CD4-positive, CD25-positive, alpha-beta regulatory T cell (primary cell): ENCODE measurements at regions not wholly inside any gene's neighbourhood (a gene's known extent, or its start where the extent isn't known, plus 50 kb on each side); places are given as distances from the start of the nearest gene placed in this dataset.

Experiments used
- ATAC-seq, 2 donors: fragments of 150-1000 bp; cut with Tn5 transposase; one replicate each; pipeline ENCODE4 v1.10.0; 2021; ENCODE audit warnings: low read depth in 2 of 2, moderate number of reproducible peaks in 2 of 2, moderate library complexity in 1 of 2
- DNase-seq, 3 donors: peaks; one replicate each; pipeline versions ENCODE4 v3.0.0 to v3.0.0-alpha.2; 2012 to 2022; ENCODE audit warnings: mixed read lengths in 1 of 3
- H3K27ac ChIP-seq: one replicate; pipeline ENCODE4 v1.7.0; 2013; ENCODE audit warnings: mild to moderate bottlenecking, low read length; ENCODE audit not compliant: insufficient read depth, poor library complexity, severe bottlenecking
- H3K27me3 ChIP-seq: one replicate; pipeline ENCODE4 v1.7.0; 2013; ENCODE audit warnings: low read length; ENCODE audit not compliant: control insufficient read depth, insufficient read depth
- H3K36me3 ChIP-seq: one replicate; pipeline ENCODE4 v1.7.0; 2013; ENCODE audit warnings: mild to moderate bottlenecking, low read length, moderate library complexity; ENCODE audit not compliant: control insufficient read depth, insufficient read depth
- H3K4me1 ChIP-seq: 2 replicates; pipeline ENCODE4 v1.7.0; 2013; ENCODE audit warnings: mild to moderate bottlenecking, low read length; ENCODE audit not compliant: insufficient read depth, control insufficient read depth, poor library complexity, severe bottlenecking
- H3K4me3 ChIP-seq: one replicate; pipeline ENCODE4 v1.7.0; 2013; ENCODE audit warnings: low read depth, mild to moderate bottlenecking, low read length, moderate library complexity
- H3K9me3 ChIP-seq, 2 experiments: 1 replicate in 1 of 2; 2 replicates in 1 of 2; pipeline ENCODE4 v1.7.0; 2013; ENCODE audit warnings: low read length in 2 of 2, mild to moderate bottlenecking in 1 of 2, moderate library complexity in 1 of 2; ENCODE audit not compliant: control insufficient read depth in 2 of 2
- H3K27ac Mint-ChIP-seq, 3 donors: one replicate each; pipeline ENCODE4 v1.8.0; 2020 to 2022; ENCODE audit warnings: mild to moderate bottlenecking in 3 of 3, mixed read lengths in 3 of 3, moderate library complexity in 2 of 3
- H3K27me3 Mint-ChIP-seq: one replicate; pipeline ENCODE4 v1.8.0; 2022; ENCODE audit warnings: mild to moderate bottlenecking, mixed read lengths
- H3K36me3 Mint-ChIP-seq: one replicate; pipeline ENCODE4 v1.8.0; 2020; ENCODE audit warnings: mixed read lengths
- H3K4me1 Mint-ChIP-seq, 4 donors: one replicate each; pipeline ENCODE4 v1.8.0; 2020 to 2022; ENCODE audit warnings: mixed read lengths in 4 of 4, mild to moderate bottlenecking in 1 of 4
- H3K4me3 Mint-ChIP-seq, 4 donors: one replicate each; pipeline ENCODE4 v1.8.0; 2020 to 2022; ENCODE audit warnings: mild to moderate bottlenecking in 4 of 4, mixed read lengths in 4 of 4, moderate library complexity in 3 of 4
- H3K9me3 Mint-ChIP-seq, 7 donors: one replicate each; pipeline ENCODE4 v1.8.0; 2020 to 2022; ENCODE audit warnings: mixed read lengths in 7 of 7, mild to moderate bottlenecking in 3 of 7, moderate library complexity in 2 of 7

DNA sequence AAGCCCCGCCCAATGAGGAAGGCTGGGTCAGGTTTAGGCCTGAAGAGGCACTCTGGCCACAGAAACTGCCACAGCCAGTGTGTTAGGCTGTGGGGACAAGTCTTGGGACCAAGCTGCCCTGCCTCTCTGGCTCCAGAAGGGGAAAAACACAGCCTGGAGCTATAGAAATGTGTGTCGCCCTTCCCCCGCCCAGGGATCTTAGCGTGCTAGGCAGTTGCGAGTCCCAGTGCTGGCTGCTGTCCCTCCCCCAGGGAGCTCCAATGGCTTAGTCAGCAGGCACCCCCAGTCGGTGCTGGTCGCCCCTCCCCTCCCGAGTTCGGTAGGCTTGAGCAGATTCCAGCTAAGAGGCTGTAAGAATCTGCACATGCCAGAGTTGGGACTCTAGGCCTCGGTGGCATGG lies 99.5 kb upstream of the API5 start:
- H3K36me3 ChIP-seq: no peaks in the 10 kb centered on the region
- DNase-seq (no peak), ATAC-seq (no peak)
- peaks cover 4% of the 10 kb centered on the region for H3K27me3 Mint-ChIP-seq
- no peak overlapping the region for H3K4me3 ChIP-seq
- H3K27me3 ChIP-seq: no peaks in the 10 kb centered on the region
- no peaks in the 10 kb centered on the region for H3K9me3 ChIP-seq
- no peak overlapping the region for H3K27ac ChIP-seq
- H3K9me3 Mint-ChIP-seq: peaks cover 0 to 41% (median 10%) of the 10 kb centered on the region in 7 donors
- H3K27ac Mint-ChIP-seq: no peak overlapping the region
- H3K36me3 Mint-ChIP-seq: no peaks in the 10 kb centered on the region
- H3K4me1 Mint-ChIP-seq: no peaks in the 10 kb centered on the region
- H3K4me1 ChIP-seq: no peaks in the 10 kb centered on the region
- no peak overlapping the region for H3K4me3 Mint-ChIP-seq

DNA sequence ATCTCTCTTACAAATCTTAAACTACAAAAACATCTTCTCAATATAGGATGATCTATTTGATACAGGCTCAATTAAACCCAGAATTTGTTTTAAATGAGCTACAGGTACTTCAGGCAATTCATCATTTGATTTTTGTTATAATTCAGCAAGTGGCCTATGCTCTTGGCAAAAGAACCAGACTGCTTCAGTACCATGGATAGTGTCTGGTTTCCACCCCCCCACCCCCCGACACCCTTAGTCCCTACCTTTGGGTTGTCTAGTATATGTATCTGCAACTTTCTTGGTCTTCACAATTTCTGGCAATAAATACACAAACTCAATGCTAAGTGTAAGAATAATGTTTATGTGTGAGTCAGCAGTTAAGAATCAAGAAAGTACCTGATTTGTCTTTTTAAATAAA lies 97.3 kb upstream of the API5 start:
- Histone ChIP-seq H3K4me3 (no peak overlapping the region), H3K27ac (no peak overlapping the region), H3K27me3 (no peaks in the 10 kb centered on the region), H3K36me3 (no peaks in the 10 kb centered on the region), H3K9me3 (no peaks in the 10 kb centered on the region), H3K4me1 (no peaks in the 10 kb centered on the region)
- no peaks in the 10 kb centered on the region for H3K36me3 Mint-ChIP-seq
- H3K9me3 Mint-ChIP-seq: peaks cover 0 to 27% (median 5%) of the 10 kb centered on the region in 7 donors
- H3K4me3 Mint-ChIP-seq: no peak overlapping the region
- H3K27ac Mint-ChIP-seq: no peak overlapping the region
- H3K27me3 Mint-ChIP-seq: peaks cover 4% of the 10 kb centered on the region
- no peak for ATAC-seq
- DNase-seq: no peak
- H3K4me1 Mint-ChIP-seq: no peaks in the 10 kb centered on the region

DNA sequence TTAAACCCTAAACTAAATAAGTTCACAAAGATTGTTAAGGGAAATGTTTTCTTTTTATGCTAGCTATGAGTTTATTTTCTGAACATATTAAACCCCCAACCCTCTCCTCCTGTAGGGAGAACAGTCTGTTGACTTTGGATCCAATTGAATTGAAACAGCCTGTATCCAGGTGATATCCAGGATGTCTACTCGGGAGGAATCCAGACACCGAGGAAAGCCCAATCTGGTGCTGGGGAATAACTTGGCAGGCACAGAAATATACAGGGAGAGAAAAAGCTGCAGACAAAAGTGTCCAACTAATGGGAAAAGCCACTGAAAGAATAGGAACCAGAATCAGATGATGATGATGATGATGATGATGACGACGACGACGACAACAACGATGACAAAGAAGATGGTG lies 93.9 kb upstream of the API5 start:
- Histone ChIP-seq H3K27ac (no peak overlapping the region), H3K36me3 (no peaks in the 10 kb centered on the region), H3K4me1 (no peaks in the 10 kb centered on the region), H3K4me3 (no peak overlapping the region), H3K9me3 (no peaks in the 10 kb centered on the region), H3K27me3 (no peaks in the 10 kb centered on the region)
- H3K27me3 Mint-ChIP-seq: peaks cover 4% of the 10 kb centered on the region
- H3K27ac Mint-ChIP-seq: no peak overlapping the region
- H3K9me3 Mint-ChIP-seq: peaks cover 0 to 10% (median 0%) of the 10 kb centered on the region in 7 donors
- no peaks in the 10 kb centered on the region for H3K4me1 Mint-ChIP-seq
- no peak for DNase-seq
- no peak for ATAC-seq
- H3K4me3 Mint-ChIP-seq: no peak overlapping the region
- H3K36me3 Mint-ChIP-seq: no peaks in the 10 kb centered on the region

- Histone ChIP-seq H3K27ac (no peak overlapping the region), H3K36me3 (no peaks in the 10 kb centered on the region), H3K9me3 (no peaks in the 10 kb centered on the region), H3K4me3 (no peak overlapping the region), H3K27me3 (no peaks in the 10 kb centered on the region), H3K4me1 (no peaks in the 10 kb centered on the region)
- ATAC-seq: no peak
- H3K4me3 Mint-ChIP-seq: no peak overlapping the region
- H3K36me3 Mint-ChIP-seq: no peaks in the 10 kb centered on the region
- H3K27ac Mint-ChIP-seq: no peak overlapping the region
- peaks cover 0 to 8% (median 0%) of the 10 kb centered on the region in 7 donors for H3K9me3 Mint-ChIP-seq
- H3K27me3 Mint-ChIP-seq: no peaks in the 10 kb centered on the region
- no peak for DNase-seq
- H3K4me1 Mint-ChIP-seq: no peaks in the 10 kb centered on the region
Measured at GRCh38 chr11:43222215-43222614, 89.6 kb upstream of the API5 start.

DNA sequence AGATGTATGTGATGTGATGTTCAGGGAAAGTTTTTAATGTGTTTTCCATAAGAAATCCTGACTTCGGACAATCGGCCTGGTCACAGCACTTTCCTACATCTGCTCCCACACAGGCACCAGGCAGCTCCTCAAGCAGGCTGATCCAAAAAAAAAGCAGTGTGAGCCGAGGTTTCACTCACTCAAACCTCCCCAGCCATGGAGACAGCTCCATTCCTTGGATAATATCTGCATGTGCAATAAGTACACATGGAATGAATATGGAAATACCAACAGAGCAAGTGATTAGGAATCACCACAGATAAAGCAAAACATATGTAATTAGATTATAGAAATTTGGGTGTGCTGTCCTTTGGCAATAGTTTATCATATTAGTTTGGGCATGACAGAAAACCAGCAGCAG lies 88.8 kb upstream of the API5 start:
- Mint-ChIP-seq H3K9me3 (peaks cover 0 to 7% (median 0%) of the 10 kb centered on the region in 7 donors), H3K27me3 (no peaks in the 10 kb centered on the region), H3K36me3 (no peaks in the 10 kb centered on the region), H3K27ac (no peak overlapping the region), H3K4me1 (no peaks in the 10 kb centered on the region), H3K4me3 (no peak overlapping the region)
- ATAC-seq: no peak
- no peak overlapping the region for H3K4me3 ChIP-seq
- no peak for DNase-seq
- no peaks in the 10 kb centered on the region for H3K9me3 ChIP-seq
- H3K27me3 ChIP-seq: no peaks in the 10 kb centered on the region
- H3K4me1 ChIP-seq: no peaks in the 10 kb centered on the region
- H3K27ac ChIP-seq: no peak overlapping the region
- no peaks in the 10 kb centered on the region for H3K36me3 ChIP-seq

DNA sequence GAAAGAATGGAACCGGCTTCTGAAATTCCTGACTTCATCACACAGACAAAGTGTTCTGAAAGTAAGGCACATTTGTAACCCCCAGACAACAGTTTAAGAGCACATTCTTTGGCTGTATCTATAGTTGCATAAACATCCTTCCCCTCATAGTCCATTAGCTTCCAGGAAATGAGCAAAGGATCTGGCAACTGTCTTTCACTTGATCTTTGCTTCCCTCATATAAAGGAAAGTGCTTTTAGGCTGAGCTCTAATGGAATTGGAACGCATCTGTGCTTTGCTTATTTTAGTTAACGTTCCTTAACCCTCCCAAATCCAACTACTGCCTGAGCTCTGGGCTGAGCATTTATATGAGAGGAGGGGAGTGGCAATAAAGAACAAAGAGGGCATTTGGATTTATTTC lies 76.9 kb upstream of the API5 start:
- Mint-ChIP-seq H3K4me1 (no peaks in the 10 kb centered on the region), H3K27ac (no peak overlapping the region), H3K27me3 (peaks cover 5% of the 10 kb centered on the region), H3K36me3 (no peaks in the 10 kb centered on the region), H3K9me3 (peaks cover 0 to 10% (median 2%) of the 10 kb centered on the region in 7 donors), H3K4me3 (no peak overlapping the region)
- Histone ChIP-seq H3K27ac (no peak overlapping the region), H3K4me3 (no peak overlapping the region), H3K36me3 (no peaks in the 10 kb centered on the region), H3K9me3 (no peaks in the 10 kb centered on the region), H3K27me3 (no peaks in the 10 kb centered on the region), H3K4me1 (no peaks in the 10 kb centered on the region)
- DNase-seq (no peak), ATAC-seq (no peak)

- Histone ChIP-seq H3K27me3 (peaks cover 1% of the 10 kb centered on the region), H3K27ac (no peak overlapping the region), H3K9me3 (no peaks in the 10 kb centered on the region), H3K36me3 (no peaks in the 10 kb centered on the region), H3K4me3 (no peak overlapping the region), H3K4me1 (no peaks in the 10 kb centered on the region)
- Mint-ChIP-seq H3K36me3 (no peaks in the 10 kb centered on the region), H3K27me3 (no peaks in the 10 kb centered on the region), H3K27ac (no peak overlapping the region), H3K9me3 (peaks cover 0 to 10% (median 2%) of the 10 kb centered on the region in 7 donors), H3K4me1 (no peaks in the 10 kb centered on the region), H3K4me3 (no peak overlapping the region)
- no peak for ATAC-seq
- DNase-seq: no peak
Measured at GRCh38 chr11:43238341-43238740, 73.5 kb upstream of the API5 start.

DNA sequence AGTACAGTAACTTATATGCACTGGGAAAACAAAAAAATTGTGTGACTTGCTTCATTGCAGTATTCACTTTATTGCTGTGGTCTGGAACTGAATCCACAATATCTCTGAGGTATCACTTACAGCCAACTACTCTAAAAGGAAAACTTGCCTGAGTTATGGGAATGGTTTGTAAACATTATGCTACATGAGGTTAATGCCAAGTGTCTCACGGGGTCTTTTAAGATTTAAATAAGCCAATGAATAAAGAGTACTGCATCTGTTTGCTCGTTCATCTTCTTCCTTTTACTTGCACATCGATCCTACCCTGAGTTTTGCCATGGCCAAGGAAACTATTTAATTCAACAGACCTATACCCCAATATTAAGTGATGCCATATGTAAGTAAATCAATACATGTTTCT lies 72.0 kb upstream of the API5 start:
- no peak for ATAC-seq
- no peaks in the 10 kb centered on the region for H3K4me1 ChIP-seq
- no peak for DNase-seq
- H3K27me3 Mint-ChIP-seq: no peaks in the 10 kb centered on the region
- H3K4me3 Mint-ChIP-seq: no peak overlapping the region
- H3K36me3 ChIP-seq: no peaks in the 10 kb centered on the region
- no peaks in the 10 kb centered on the region for H3K9me3 ChIP-seq
- H3K9me3 Mint-ChIP-seq: peaks cover 0 to 10% (median 2%) of the 10 kb centered on the region in 7 donors
- peaks cover 1% of the 10 kb centered on the region for H3K27me3 ChIP-seq
- H3K4me1 Mint-ChIP-seq: no peaks in the 10 kb centered on the region
- no peak overlapping the region for H3K4me3 ChIP-seq
- no peak overlapping the region for H3K27ac Mint-ChIP-seq
- H3K27ac ChIP-seq: no peak overlapping the region
- no peaks in the 10 kb centered on the region for H3K36me3 Mint-ChIP-seq
